ENCODE measurements at regions not wholly inside any gene's neighbourhood (a gene's known extent, or its start where the extent isn't known, plus 50 kb on each side); places are given as distances from the start of the nearest gene placed in this dataset.

- Histone ChIP-seq H3K4me3 (ENCODE audit: low read length) (no peak overlapping the region), H3K4me1 (ENCODE audit: control insufficient read depth, insufficient read depth, low read length) (no peaks in the 10 kb centered on the region), H3K36me3 (ENCODE audit: control insufficient read depth, insufficient read depth, low read length) (no peaks in the 10 kb centered on the region), H3K27me3 (ENCODE audit: control insufficient read depth, insufficient read depth, low read length) (no peaks in the 10 kb centered on the region), H3K9me3 (ENCODE audit: control insufficient read depth, insufficient read depth, low read length) (no peaks in the 10 kb centered on the region), H3K27ac (ENCODE audit: low read length) (no peak overlapping the region)
- intact Hi-C loops (cut with micrococcal nuclease), result no loop called here
- no peak overlapping the region for H3K4me3 Mint-ChIP-seq
- H3K36me3 Mint-ChIP-seq, result no peaks in the 10 kb centered on the region
- WGBS (ENCODE audit: insufficient coverage), result 88% methylated on average over 1 of the region's 2 CpGs
- no peak for ATAC-seq
- H3K9me3 Mint-ChIP-seq, result peaks cover 7 to 9% of the 10 kb centered on the region in 2 donors
- DNase-seq, result no peak
- H3K27me3 Mint-ChIP-seq (ENCODE audit: low read depth in 2 of 2), result no peaks in the 10 kb centered on the region
- TF ChIP-seq CTCF (IDR thresholded peaks at IDR 0.05), result no peak
- no peaks in the 10 kb centered on the region for H3K4me1 Mint-ChIP-seq
- no peak overlapping the region for H3K27ac Mint-ChIP-seq
Observed at GRCh38 chr18:73136134-73136533, 268.3 kb upstream of the NETO1 start.

DNA sequence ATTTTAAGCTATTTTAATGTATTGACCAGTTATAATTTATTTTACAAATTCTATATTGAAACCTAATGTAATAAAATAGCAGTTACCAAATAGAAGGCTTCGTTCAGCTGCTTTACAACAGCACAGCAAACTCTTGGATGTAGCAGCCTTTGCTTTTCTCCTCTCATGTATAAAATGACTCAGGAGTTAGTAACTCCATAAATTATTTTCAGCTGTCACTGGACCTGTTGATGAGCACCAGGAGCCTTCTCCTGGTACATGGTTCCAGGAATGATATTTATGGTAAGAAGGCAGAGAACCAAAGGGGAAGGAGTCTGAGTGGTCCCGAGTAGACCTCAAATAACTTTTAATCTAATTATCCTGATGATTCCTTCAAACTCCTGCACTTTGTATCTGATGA is 256.4 kb upstream of the NETO1 start:
- intact Hi-C loops (cut with micrococcal nuclease), result no loop called here
- DNase-seq (no peak), ATAC-seq (no peak)
- 83% methylated on average over 1 of the region's 2 CpGs for WGBS (ENCODE audit: insufficient coverage)
- H3K4me3 Mint-ChIP-seq, result no peak overlapping the region
- no peaks in the 10 kb centered on the region for H3K27me3 Mint-ChIP-seq (ENCODE audit: low read depth in 2 of 2)
- no peak for TF ChIP-seq CTCF (IDR thresholded peaks at IDR 0.05)
- peaks cover 6% of the 10 kb centered on the region for H3K36me3 Mint-ChIP-seq
- H3K27ac Mint-ChIP-seq, result no peak overlapping the region
- Histone ChIP-seq H3K9me3 (ENCODE audit: control insufficient read depth, insufficient read depth, low read length) (no peaks in the 10 kb centered on the region), H3K27ac (ENCODE audit: low read length) (no peak overlapping the region), H3K4me3 (ENCODE audit: low read length) (no peak overlapping the region), H3K4me1 (ENCODE audit: control insufficient read depth, insufficient read depth, low read length) (no peaks in the 10 kb centered on the region), H3K27me3 (ENCODE audit: control insufficient read depth, insufficient read depth, low read length) (no peaks in the 10 kb centered on the region), H3K36me3 (ENCODE audit: control insufficient read depth, insufficient read depth, low read length) (no peaks in the 10 kb centered on the region)
- peaks cover 14 to 20% of the 10 kb centered on the region in 2 donors for H3K9me3 Mint-ChIP-seq
- H3K4me1 Mint-ChIP-seq, result no peaks in the 10 kb centered on the region

GRCh38 chr18:73121207-73121606 is 253.4 kb upstream of the NETO1 start:
- Mint-ChIP-seq H3K4me1 (no peaks in the 10 kb centered on the region), H3K36me3 (no peaks in the 10 kb centered on the region), H3K27me3 (ENCODE audit: low read depth in 2 of 2) (no peaks in the 10 kb centered on the region), H3K27ac (no peak overlapping the region), H3K9me3 (peaks cover 13 to 17% of the 10 kb centered on the region in 2 donors), H3K4me3 (no peak overlapping the region)
- Histone ChIP-seq H3K36me3 (ENCODE audit: control insufficient read depth, insufficient read depth, low read length) (no peaks in the 10 kb centered on the region), H3K9me3 (ENCODE audit: control insufficient read depth, insufficient read depth, low read length) (no peaks in the 10 kb centered on the region), H3K27me3 (ENCODE audit: control insufficient read depth, insufficient read depth, low read length) (no peaks in the 10 kb centered on the region), H3K27ac (ENCODE audit: low read length) (no peak overlapping the region), H3K4me1 (ENCODE audit: control insufficient read depth, insufficient read depth, low read length) (no peaks in the 10 kb centered on the region), H3K4me3 (ENCODE audit: low read length) (no peak overlapping the region)
- ATAC-seq (no peak), DNase-seq (no peak)
- intact Hi-C loops (cut with micrococcal nuclease), result no loop called here
- no peak for TF ChIP-seq CTCF (IDR thresholded peaks at IDR 0.05)
- 100% methylated on average over 1 of the region's 1 CpG for WGBS (ENCODE audit: insufficient coverage)

DNA sequence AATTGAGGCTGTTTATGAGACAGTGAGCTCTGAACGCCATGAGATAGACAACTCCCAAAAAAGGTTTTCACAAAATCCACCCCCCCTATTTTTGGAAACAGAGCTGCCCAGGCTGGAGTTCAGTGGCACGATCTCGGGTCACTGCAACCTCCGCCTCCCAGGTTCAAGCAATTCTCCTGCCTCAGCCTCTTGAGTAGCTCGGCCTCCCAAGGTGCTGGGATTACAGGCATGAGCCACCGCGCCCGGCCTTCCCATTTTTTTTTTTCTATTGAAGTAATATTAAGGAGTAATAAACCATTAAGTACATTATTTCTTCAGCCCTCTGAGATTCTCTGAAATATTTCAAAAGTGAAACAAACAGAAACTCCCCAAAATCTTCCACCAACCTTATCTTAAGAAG is 252.8 kb upstream of the NETO1 start:
- Mint-ChIP-seq H3K27me3 (ENCODE audit: low read depth in 2 of 2) (no peaks in the 10 kb centered on the region), H3K4me1 (no peaks in the 10 kb centered on the region), H3K27ac (no peak overlapping the region), H3K9me3 (peaks cover 13 to 17% of the 10 kb centered on the region in 2 donors), H3K36me3 (no peaks in the 10 kb centered on the region), H3K4me3 (no peak overlapping the region)
- no peak overlapping the region for H3K4me3 ChIP-seq (ENCODE audit: low read length)
- no peak for DNase-seq
- 96% methylated on average over 5 of the region's 8 CpGs for WGBS (ENCODE audit: insufficient coverage)
- TF ChIP-seq CTCF (IDR thresholded peaks at IDR 0.05), result no peak
- no peaks in the 10 kb centered on the region for H3K27me3 ChIP-seq (ENCODE audit: control insufficient read depth, insufficient read depth, low read length)
- intact Hi-C loops (cut with micrococcal nuclease), result no loop called here
- H3K36me3 ChIP-seq (ENCODE audit: control insufficient read depth, insufficient read depth, low read length), result no peaks in the 10 kb centered on the region
- H3K4me1 ChIP-seq (ENCODE audit: control insufficient read depth, insufficient read depth, low read length), result no peaks in the 10 kb centered on the region
- no peak for ATAC-seq
- no peak overlapping the region for H3K27ac ChIP-seq (ENCODE audit: low read length)
- H3K9me3 ChIP-seq (ENCODE audit: control insufficient read depth, insufficient read depth, low read length), result no peaks in the 10 kb centered on the region
